HCT116 (cell line): ENCODE measurements at regions not wholly inside any gene's neighbourhood (a gene's known extent, or its start where the extent isn't known, plus 50 kb on each side); places are given as distances from the start of the nearest gene placed in this dataset.

Source experiments
- ATAC-seq: fragments of 200-7000 bp; cut with Tn5 transposase; 2 replicates; pipeline ENCODE4 v1.9.1; 2020; ENCODE audit warnings: mild to moderate bottlenecking, moderate library complexity
- BruUV-seq: library from RNA; stranded (reverse); fragments of 400-500 nt; replicated peaks from 2 replicates; lab custom pipeline; 2021; lab: Mats Ljungman, UMichigan
- CTCF ChIA-PET: fragments of 300-600 bp; sonication (Branson Sonifier 250); formaldehyde crosslinking; loops from one replicate; lab custom pipeline; 2021; ENCODE audit warnings: antibody characterized with exemption; lab: Charles Lee
- POLR2A ChIA-PET: fragments of 300-600, 350-600 bp; sonication (Branson Sonifier 250); formaldehyde crosslinking; loops from one replicate; lab custom pipeline; 2021; ENCODE audit warnings: antibody characterized with exemption; lab: Charles Lee
- RAD21 ChIA-PET, 2 experiments: fragments of 300-600 bp; sonication (Branson Sonifier 250); formaldehyde crosslinking; loops; one replicate each; lab custom pipeline; 2023; ENCODE audit warnings: low total read pairs in 2 of 2; ENCODE audit not compliant: uncharacterized antibody in 2 of 2, unreplicated experiment in 2 of 2, low non-redundant PET in 1 of 2; lab: Charles Lee
- DNase-seq: peaks from one replicate; pipeline ENCODE4 v3.0.0-alpha.2; 2010; ENCODE audit warnings: low read depth, low spot score
- H2AFZ ChIP-seq: fragments of 200-600 bp; shearing (Covaris generic), sonication (generic); 2 replicates; pipeline ENCODE4 v1.6.1; 2017; ENCODE audit warnings: low read depth, mixed run types, mixed read lengths, antibody characterized with exemption, low read length; ENCODE audit not compliant: poor library complexity, severe bottlenecking
- H3K27ac ChIP-seq: 2 replicates; pipeline ENCODE4 v1.5.1; 2012; ENCODE audit warnings: low read depth, low read length
- H3K27me3 ChIP-seq: fragments of 200-600 bp; sonication (generic); 2 replicates; pipeline ENCODE4 v1.6.1; 2016; ENCODE audit warnings: mixed run types, low read length, mixed read lengths; ENCODE audit not compliant: insufficient read depth
- H3K36me3 ChIP-seq, 2 experiments: fragments of 200-500 bp in 1 of 2; fragments of 200-600 bp in 1 of 2; sonication (Bioruptor generic) in 1 of 2; sonication (generic) in 1 of 2; 2 replicates each; pipeline versions ENCODE4 v1.5.1 to v1.6.1; 2014 to 2016; ENCODE audit warnings: low read length in 2 of 2, inconsistent platforms in 1 of 2, mixed read lengths in 1 of 2, mixed run types in 1 of 2; ENCODE audit not compliant: insufficient read depth in 2 of 2, control insufficient read depth in 1 of 2
- H3K4me1 ChIP-seq, 2 experiments: fragments of 200-600 bp in 1 of 2; sonication (generic) in 1 of 2; 2 replicates each; pipeline versions ENCODE4 v1.5.1 to v1.6.1; 2012 to 2017; ENCODE audit warnings: low read length in 2 of 2, inconsistent platforms in 1 of 2, mild to moderate bottlenecking in 1 of 2, mixed read lengths in 1 of 2, mixed run types in 1 of 2, moderate library complexity in 1 of 2; ENCODE audit not compliant: insufficient read depth in 2 of 2, control insufficient read depth in 1 of 2
- H3K4me2 ChIP-seq: fragments of 200-600 bp; sonication (generic); 2 replicates; pipeline ENCODE4 v1.6.1; 2017; ENCODE audit warnings: mixed run types, low read length, mixed read lengths
- H3K4me3 ChIP-seq, 2 experiments: fragments of 200-600 bp in 1 of 2; sonication (generic) in 1 of 2; replicated peaks in 1 of 2; 2 replicates each; pipeline ENCODE4 v1.5.1; 2011 to 2016; ENCODE audit warnings: low read length in 2 of 2, control low read depth in 1 of 2, low read depth in 1 of 2, mild to moderate bottlenecking in 1 of 2, mixed read lengths in 1 of 2, mixed run types in 1 of 2
- H3K79me2 ChIP-seq: fragments of 200-600 bp; sonication (generic); 2 replicates; pipeline ENCODE4 v1.6.1; 2017; ENCODE audit warnings: mild to moderate bottlenecking, mixed run types, low read length, moderate library complexity, mixed read lengths; ENCODE audit not compliant: insufficient read depth
- H3K9ac ChIP-seq: fragments of 200-600 bp; sonication (generic); 2 replicates; pipeline ENCODE4 v1.6.1; 2016; ENCODE audit warnings: low read length, mixed read lengths
- H3K9me2 ChIP-seq: fragments of 200-600 bp; sonication (generic), shearing (Covaris generic); 2 replicates; pipeline ENCODE4 v1.6.1; 2017; ENCODE audit warnings: mixed run types, mild to moderate bottlenecking, moderate library complexity; ENCODE audit not compliant: insufficient read depth
- H3K9me3 ChIP-seq, 2 experiments: fragments of 200-500 bp in 1 of 2; fragments of 200-600 bp in 1 of 2; sonication (Bioruptor generic) in 1 of 2; sonication (generic) in 1 of 2; 2 replicates each; pipeline ENCODE4 v1.6.1; 2014 to 2017; ENCODE audit warnings: low read length in 2 of 2, mixed read lengths in 2 of 2, inconsistent platforms in 1 of 2, low read depth in 1 of 2, mild to moderate bottlenecking in 1 of 2, mixed run types in 1 of 2, moderate library complexity in 1 of 2; ENCODE audit not compliant: control insufficient read depth in 1 of 2, insufficient read depth in 1 of 2
- H4K20me1 ChIP-seq: fragments of 200-600 bp; sonication (generic), shearing (Covaris generic); 2 replicates; pipeline ENCODE4 v1.6.1; 2017; ENCODE audit warnings: mixed run types, mild to moderate bottlenecking, moderate library complexity; ENCODE audit not compliant: insufficient read depth
- RAD21 ChIP-seq: IDR thresholded peaks from 2 replicates; pipeline ENCODE4 v1.6.1; 2012; ENCODE audit warnings: low read depth, mild to moderate bottlenecking
- ZBTB33 ChIP-seq: IDR thresholded peaks from 2 replicates; pipeline ENCODE4 v1.6.1; 2011; ENCODE audit warnings: mild to moderate bottlenecking, low read length, moderate library complexity; ENCODE audit not compliant: insufficient replicate concordance; ENCODE audit errors: extremely low read depth
- ZFX ChIP-seq: fragments of 450-650 bp; IDR thresholded peaks from 2 replicates; pipeline ENCODE4 v1.6.1; 2017
- intact Hi-C: fragments of 100-400 bp; cut with micrococcal nuclease; formaldehyde crosslinking; loops from 2 replicates; pipeline ENCODE4 v1.10.0; 2022

GRCh38 chr1:55860798-55861519, 645.8 kb upstream of the USP24 start:
- 0 out of 2 replicates have a peak, but pooled peaks have one; percentile 18 for TF ChIP-seq RAD21
- TF ChIP-seq ZBTB33, result no peak
- intact Hi-C loops, result no loop called here

GRCh38 chr1:55860326-55860725, 645.2 kb upstream of the USP24 start:
- TF ChIP-seq ZFX, result no peak
- ATAC-seq, result no peak
- Histone ChIP-seq H3K9me3 (no peaks in the 10 kb centered on the region), H3K4me3 (no peak overlapping the region), H3K9ac (no peak overlapping the region), H4K20me1 (no peaks in the 10 kb centered on the region), H3K27me3 (peaks cover 3% of the 10 kb centered on the region; the same call in 1 of the 2 replicates), H3K4me1 (no peaks in the 10 kb centered on the region), H3K27ac (no peak overlapping the region), H3K9me2 (no peaks in the 10 kb centered on the region), H2AFZ (no peak overlapping the region), H3K4me2 (no peak overlapping the region), H3K36me3 (no peaks in the 10 kb centered on the region), H3K79me2 (no peaks in the 10 kb centered on the region)
- DNase-seq, result no peak
- no TSS peak for BruUV-seq
- intact Hi-C loops, result no loop called here
- ChIA-PET CTCF (no interaction called here), RAD21 (no interaction called here), POLR2A (no interaction called here)

More at GRCh38 chr1:55860798-55861519, 645.8 kb upstream of the USP24 start:
- ATAC-seq, result no peak
- Histone ChIP-seq H3K9ac (no peak overlapping the region), H3K9me2 (no peaks in the 10 kb centered on the region), H3K9me3 (no peaks in the 10 kb centered on the region), H3K36me3 (no peaks in the 10 kb centered on the region), H3K27me3 (peaks cover 3% of the 10 kb centered on the region; the same call in 1 of the 2 replicates), H2AFZ (no peak overlapping the region), H3K27ac (no peak overlapping the region), H3K79me2 (no peaks in the 10 kb centered on the region), H4K20me1 (no peaks in the 10 kb centered on the region), H3K4me1 (no peaks in the 10 kb centered on the region), H3K4me3 (no peak overlapping the region), H3K4me2 (no peak overlapping the region)
- ChIA-PET CTCF (no interaction called here), RAD21 (no interaction called here), POLR2A (no interaction called here)
- DNase-seq, result no peak
- no TSS peak for BruUV-seq
